Neural cell (in vitro differentiated cells): ENCODE measurements at regions not wholly inside any gene's neighbourhood (a gene's known extent, or its start where the extent isn't known, plus 50 kb on each side); places are given as distances from the start of the nearest gene placed in this dataset.

Experiments used
- H2AFZ ChIP-seq: fragments of 200-600, 300-800 bp; sonication (generic), shearing (Covaris generic); 2 replicates; pipeline ENCODE4 v1.6.0; 2014; ENCODE audit warnings: low read depth, mild to moderate bottlenecking, antibody characterized with exemption, low read length, moderate library complexity
- H3F3A ChIP-seq: fragments of 200-600 bp; shearing (Covaris generic); 2 replicates; pipeline ENCODE4 v1.6.1; 2016; ENCODE audit warnings: mild to moderate bottlenecking, moderate library complexity, mixed read lengths, antibody characterized with exemption, low read length; ENCODE audit not compliant: insufficient read depth, poor library complexity, severe bottlenecking
- H3K27ac ChIP-seq: fragments of 200-600, 300-800 bp; sonication (generic), shearing (Covaris generic); 2 replicates; pipeline ENCODE4 v1.5.1; 2014; ENCODE audit warnings: mild to moderate bottlenecking, low read length, moderate library complexity
- H3K27me3 ChIP-seq: fragments of 300-800, 200-600 bp; sonication (generic), shearing (Covaris generic); 2 replicates; pipeline ENCODE4 v1.6.0; 2014; ENCODE audit warnings: mild to moderate bottlenecking, low read depth, low read length, moderate library complexity; ENCODE audit not compliant: insufficient read depth
- H3K36me3 ChIP-seq: fragments of 300-800, 200-600 bp; sonication (generic), shearing (Covaris generic); 2 replicates; pipeline ENCODE4 v1.5.1; 2014; ENCODE audit warnings: mild to moderate bottlenecking, antibody characterized with exemption, low read length, moderate library complexity; ENCODE audit not compliant: insufficient read depth
- H3K4me2 ChIP-seq: fragments of 300-800, 200-600 bp; sonication (generic), shearing (Covaris generic); 2 replicates; pipeline ENCODE4 v1.6.0; 2014; ENCODE audit warnings: mild to moderate bottlenecking, low read length
- H3K4me3 ChIP-seq: fragments of 300-800, 200-600 bp; sonication (generic), shearing (Covaris generic); 2 replicates; pipeline ENCODE4 v1.5.1; 2014; ENCODE audit warnings: mild to moderate bottlenecking, low read length, moderate library complexity
- H3K79me2 ChIP-seq: fragments of 200-600 bp; shearing (Covaris generic); replicated peaks from 2 replicates; pipeline ENCODE4 v1.6.0; 2014; ENCODE audit warnings: mild to moderate bottlenecking, low read length, moderate library complexity; ENCODE audit not compliant: insufficient read depth
- H3K9ac ChIP-seq: fragments of 300-800, 200-600 bp; sonication (generic), shearing (Covaris generic); 2 replicates; pipeline ENCODE4 v1.6.1; 2016; ENCODE audit warnings: mild to moderate bottlenecking, low read length, mixed read lengths
- H3K9me2 ChIP-seq: fragments of 200-600 bp; shearing (Covaris generic); 2 replicates; pipeline ENCODE4 v1.6.1; 2016; ENCODE audit warnings: mild to moderate bottlenecking, low read length, mixed read lengths; ENCODE audit not compliant: insufficient read depth
- H3K9me3 ChIP-seq: fragments of 200-600, 300-800 bp; sonication (generic), shearing (Covaris generic); 2 replicates; pipeline ENCODE4 v1.6.1; 2016; ENCODE audit warnings: mild to moderate bottlenecking, mixed run types, low read length, moderate library complexity, mixed read lengths
- H4K20me1 ChIP-seq: fragments of 200-600 bp; shearing (Covaris generic); 2 replicates; pipeline ENCODE4 v1.6.1; 2016; ENCODE audit warnings: mild to moderate bottlenecking, mixed run types; ENCODE audit not compliant: insufficient read depth
- CTCF ChIP-seq: fragments of 450-650 bp; IDR thresholded peaks from 2 replicates; pipeline ENCODE4 v1.5.1; 2014; ENCODE audit warnings: antibody characterized with exemption, mild to moderate bottlenecking, moderate library complexity; ENCODE audit not compliant: poor library complexity, severe bottlenecking
- EP300 ChIP-seq: fragments of 450-650 bp; conservative IDR thresholded peaks from 2 replicates; pipeline ENCODE4 v1.6.1; 2014; ENCODE audit warnings: antibody characterized with exemption, mild to moderate bottlenecking, moderate library complexity; ENCODE audit not compliant: poor library complexity, severe bottlenecking
- EZH2 ChIP-seq: fragments of 200-600, 300-800 bp; shearing (Covaris generic), sonication (generic); IDR thresholded peaks from 2 replicates; pipeline ENCODE4 v1.6.1; 2014; ENCODE audit warnings: antibody characterized with exemption, low read length, borderline replicate concordance, mild to moderate bottlenecking; ENCODE audit not compliant: insufficient read depth, poor library complexity, severe bottlenecking
- MXI1 ChIP-seq: fragments of 450-650 bp; conservative IDR thresholded peaks from 2 replicates; pipeline ENCODE4 v1.6.1; 2014; ENCODE audit warnings: antibody characterized with exemption, mild to moderate bottlenecking; ENCODE audit not compliant: poor library complexity, severe bottlenecking
- POLR2AphosphoS5 ChIP-seq: IDR thresholded peaks from 2 replicates; pipeline ENCODE4 v1.6.1; 2012
- RAD21 ChIP-seq: fragments of 450-650 bp; conservative IDR thresholded peaks from 2 replicates; pipeline ENCODE4 v1.6.1; 2014; ENCODE audit warnings: antibody characterized with exemption, mild to moderate bottlenecking, moderate library complexity
- REST ChIP-seq: IDR thresholded peaks from 2 replicates; pipeline ENCODE4 v1.6.1; 2012; ENCODE audit warnings: borderline replicate concordance
- SMC3 ChIP-seq: fragments of 450-650 bp; conservative IDR thresholded peaks from 2 replicates; pipeline ENCODE4 v1.6.1; 2014; ENCODE audit warnings: antibody characterized with exemption, mild to moderate bottlenecking, moderate library complexity; ENCODE audit not compliant: poor library complexity
- TAF1 ChIP-seq: IDR thresholded peaks from 2 replicates; pipeline ENCODE4 v1.6.1; 2012; ENCODE audit warnings: low read depth

DNA sequence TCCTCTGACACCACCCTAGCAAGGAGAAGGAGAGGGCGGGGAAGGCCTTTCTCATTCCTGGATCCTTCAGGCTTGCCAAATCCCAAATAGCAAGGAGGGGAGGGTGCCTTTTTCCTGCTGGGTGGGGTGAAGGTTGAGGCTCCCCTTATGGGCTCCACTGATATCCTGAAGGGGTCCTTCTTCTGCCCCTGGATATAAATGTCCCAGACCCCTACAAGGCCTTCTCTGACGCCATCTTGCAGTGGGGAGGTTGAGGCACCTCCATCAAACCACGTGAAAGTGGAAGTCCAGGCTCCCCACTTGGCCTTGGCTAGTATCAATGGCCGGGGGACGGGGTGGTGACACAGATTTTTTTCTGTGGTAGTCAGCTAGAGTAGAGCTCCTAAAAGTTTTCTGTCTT is 371.3 kb downstream of the GLRX3 start:
- Histone ChIP-seq H3K9me3 (no peaks in the 10 kb centered on the region), H3K4me3 (no peak overlapping the region), H3K9ac (no peak overlapping the region), H3K9me2 (no peaks in the 10 kb centered on the region), H2AFZ (no peak overlapping the region), H3F3A (no peaks in the 10 kb centered on the region), H3K27me3 (no peaks in the 10 kb centered on the region), H3K79me2 (no peaks in the 10 kb centered on the region), H3K36me3 (no peaks in the 10 kb centered on the region), H3K4me2 (no peak overlapping the region), H4K20me1 (no peaks in the 10 kb centered on the region), H3K27ac (no peak overlapping the region)
- no peak for TF ChIP-seq SMC3
- TF ChIP-seq CTCF, result no peak
- TF ChIP-seq REST, result no peak

- Histone ChIP-seq H3K36me3 (no peaks in the 10 kb centered on the region), H3K27me3 (no peaks in the 10 kb centered on the region), H3K9me3 (no peaks in the 10 kb centered on the region), H3K4me2 (no peak overlapping the region), H3K9ac (no peak overlapping the region), H2AFZ (no peak overlapping the region), H3F3A (no peaks in the 10 kb centered on the region), H3K4me3 (no peak overlapping the region), H3K9me2 (no peaks in the 10 kb centered on the region), H3K79me2 (no peaks in the 10 kb centered on the region), H3K27ac (no peak overlapping the region), H4K20me1 (no peaks in the 10 kb centered on the region)
- TF ChIP-seq RAD21 (no peak), MXI1 (no peak), POLR2AphosphoS5 (no peak), SMC3 (no peak), TAF1 (no peak), REST (no peak), CTCF (no peak), EZH2 (no peak), EP300 (no peak)
These were observed 373.9 kb downstream of the GLRX3 start for GRCh38 chr10:130509881-130510689.
